Breast epithelium (tissue), 4 donors: ENCODE measurements at regions not wholly inside any gene's neighbourhood (a gene's known extent, or its start where the extent isn't known, plus 50 kb on each side); places are given as distances from the start of the nearest gene placed in this dataset.

Experiments used
- DNase-seq, 2 donors: peaks; one replicate each; pipeline ENCODE4 v3.0.0-alpha.2; 2019; ENCODE audit warnings: low spot score in 2 of 2
- H3K27ac ChIP-seq, 2 donors: fragments of 200-600 bp; sonication (generic) in 1 of 2; one replicate each; pipeline ENCODE4 v1.5.1; 2016 to 2019; ENCODE audit warnings: mild to moderate bottlenecking in 1 of 2
- H3K27me3 ChIP-seq, 2 donors: fragments of 200-600 bp; sonication (generic) in 1 of 2; one replicate each; pipeline versions ENCODE4 v1.5.1 to v1.6.0; 2017 to 2019; ENCODE audit warnings: control low read depth in 1 of 2, mild to moderate bottlenecking in 1 of 2
- H3K36me3 ChIP-seq: fragments of 200-600 bp; one replicate; pipeline ENCODE4 v1.5.1; 2019
- H3K4me1 ChIP-seq, 2 donors: fragments of 200-600 bp; sonication (generic); one replicate each; pipeline ENCODE4 v1.5.1; 2016 to 2019; ENCODE audit warnings: control low read depth in 1 of 2
- H3K4me3 ChIP-seq, 3 donors: fragments of 200-600 bp; sonication (generic); 1 replicate in 2 of 3; 2 replicates in 1 of 3; pipeline ENCODE4 v1.5.1; 2016 to 2019; ENCODE audit warnings: mild to moderate bottlenecking in 3 of 3, moderate library complexity in 2 of 3
- H3K9me3 ChIP-seq, 2 donors: fragments of 200-600 bp; sonication (generic) in 1 of 2; one replicate each; pipeline ENCODE4 v1.5.1; 2016 to 2019; ENCODE audit warnings: control low read depth in 1 of 2
- POLR2A ChIP-seq: fragments of 450-650 bp; IDR thresholded peaks from one replicate; pipeline ENCODE4 v1.6.1; 2016; ENCODE audit warnings: antibody characterized with exemption, mild to moderate bottlenecking, moderate library complexity
- POLR2AphosphoS5 ChIP-seq, 3 donors: sonication (generic); formaldehyde crosslinking; IDR thresholded peaks; one replicate each; pipeline ENCODE4 v1.6.1; 2017; ENCODE audit warnings: antibody characterized with exemption in 3 of 3
- intact Hi-C: fragments of 100-400 bp; cut with DNase I; formaldehyde crosslinking; loops from one replicate; pipeline ENCODE4 v1.15.1; 2023; ENCODE audit warnings: low total_unique reads
- TF ChIP-seq, protein P1 (sequence below), 3 donors: fragments of 450-650 bp; IDR thresholded peaks; one replicate each; pipeline ENCODE4 v1.5.1; 2016 to 2017; ENCODE audit warnings: antibody characterized with exemption in 3 of 3, mild to moderate bottlenecking in 3 of 3, moderate library complexity in 3 of 3

DNA sequence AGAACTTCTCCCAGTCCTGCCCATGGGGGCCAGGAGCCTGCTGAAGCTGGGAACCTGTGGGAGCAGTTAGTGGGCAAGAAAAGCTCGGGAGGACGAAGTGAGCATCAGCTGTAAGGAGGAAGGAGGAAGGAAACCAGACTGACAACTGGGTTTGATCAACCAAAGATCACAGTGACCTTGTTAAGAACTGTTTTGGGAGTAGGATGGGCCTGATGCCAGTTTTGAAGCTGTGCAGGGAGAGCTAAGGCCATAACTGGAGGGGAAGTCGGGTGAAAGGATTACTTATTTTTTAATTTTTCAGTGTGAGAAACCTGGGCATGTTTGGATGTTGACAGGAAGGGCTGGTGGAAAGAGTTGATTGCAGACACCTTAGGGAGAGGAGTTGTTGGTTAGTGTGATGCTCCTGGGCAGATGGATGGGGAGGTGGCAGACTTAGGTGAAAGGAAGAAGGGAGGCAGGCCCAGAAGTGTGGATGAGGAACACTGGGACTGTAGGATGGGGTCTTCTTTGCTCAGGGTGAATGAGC, 58.3 kb upstream of the KLF4 start:
- Histone ChIP-seq H3K27me3 (no peaks in the 10 kb centered on the region), H3K4me1 (no peaks in the 10 kb centered on the region), H3K27ac (peak overlapping the region in 1 of 2 donors; percentile 70), H3K9me3 (no peaks in the 10 kb centered on the region), H3K4me3 (peak overlapping the region in 1 of 3 donors; percentile 16), H3K36me3 (no peaks in the 10 kb centered on the region)
- DNase-seq, result no peak
- intact Hi-C loops, result no loop called here
- TF ChIP-seq POLR2A (no peak), POLR2AphosphoS5 (IDR thresholded peaks at IDR 0.05) (no peak)
- TF ChIP-seq, protein P1, sequence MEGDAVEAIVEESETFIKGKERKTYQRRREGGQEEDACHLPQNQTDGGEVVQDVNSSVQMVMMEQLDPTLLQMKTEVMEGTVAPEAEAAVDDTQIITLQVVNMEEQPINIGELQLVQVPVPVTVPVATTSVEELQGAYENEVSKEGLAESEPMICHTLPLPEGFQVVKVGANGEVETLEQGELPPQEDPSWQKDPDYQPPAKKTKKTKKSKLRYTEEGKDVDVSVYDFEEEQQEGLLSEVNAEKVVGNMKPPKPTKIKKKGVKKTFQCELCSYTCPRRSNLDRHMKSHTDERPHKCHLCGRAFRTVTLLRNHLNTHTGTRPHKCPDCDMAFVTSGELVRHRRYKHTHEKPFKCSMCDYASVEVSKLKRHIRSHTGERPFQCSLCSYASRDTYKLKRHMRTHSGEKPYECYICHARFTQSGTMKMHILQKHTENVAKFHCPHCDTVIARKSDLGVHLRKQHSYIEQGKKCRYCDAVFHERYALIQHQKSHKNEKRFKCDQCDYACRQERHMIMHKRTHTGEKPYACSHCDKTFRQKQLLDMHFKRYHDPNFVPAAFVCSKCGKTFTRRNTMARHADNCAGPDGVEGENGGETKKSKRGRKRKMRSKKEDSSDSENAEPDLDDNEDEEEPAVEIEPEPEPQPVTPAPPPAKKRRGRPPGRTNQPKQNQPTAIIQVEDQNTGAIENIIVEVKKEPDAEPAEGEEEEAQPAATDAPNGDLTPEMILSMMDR (IDR thresholded peaks at IDR 0.05), result no peak

DNA sequence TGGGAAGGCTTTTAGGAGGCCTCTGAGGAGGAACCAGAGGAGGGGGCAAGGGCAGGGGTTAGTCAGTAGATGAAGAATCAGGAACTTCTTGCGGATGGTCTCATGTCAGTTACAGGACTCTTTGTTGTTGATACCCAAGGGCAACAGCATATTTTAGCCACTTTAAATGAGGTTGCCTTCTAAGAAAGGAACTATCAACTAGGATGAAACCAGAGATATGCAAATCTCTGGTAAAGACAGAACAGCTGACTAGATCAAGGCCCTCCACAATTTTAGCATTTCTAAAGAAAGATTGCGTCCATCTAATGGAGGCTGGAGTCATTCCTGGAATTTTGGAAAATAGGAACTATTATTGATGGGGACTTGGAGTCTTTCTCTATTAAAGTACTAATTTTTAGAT, 57.7 kb upstream of the KLF4 start:
- H3K36me3 ChIP-seq, result no peaks in the 10 kb centered on the region
- no peaks in the 10 kb centered on the region for H3K4me1 ChIP-seq
- intact Hi-C loops, result no loop called here
- no peak overlapping the region for H3K4me3 ChIP-seq
- no peaks in the 10 kb centered on the region for H3K9me3 ChIP-seq
- TF ChIP-seq, protein P1 (IDR thresholded peaks at IDR 0.05), result no peak
- TF ChIP-seq POLR2AphosphoS5 (IDR thresholded peaks at IDR 0.05) (no peak), POLR2A (no peak)
- no peak overlapping the region for H3K27ac ChIP-seq
- no peak for DNase-seq
- H3K27me3 ChIP-seq, result no peaks in the 10 kb centered on the region

DNA sequence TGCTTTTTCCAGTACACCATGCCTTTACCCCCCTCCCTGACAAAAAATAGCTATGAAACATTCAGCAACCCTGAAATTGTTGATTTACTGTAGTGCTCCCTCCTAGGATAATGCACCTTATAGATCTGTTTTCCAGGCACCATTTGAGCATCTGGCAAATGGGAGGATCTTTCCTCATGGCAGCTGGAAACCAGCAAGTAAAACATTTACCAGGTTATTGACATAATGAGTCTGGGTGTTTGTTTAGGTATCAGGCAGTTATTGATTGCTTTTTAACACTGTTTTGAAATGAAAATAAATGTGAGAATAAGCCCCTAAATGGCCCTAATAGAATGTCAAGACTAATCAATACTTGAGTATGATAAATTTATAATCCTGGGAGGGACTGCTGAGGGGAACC, 57.3 kb upstream of the KLF4 start:
- no peaks in the 10 kb centered on the region for H3K4me1 ChIP-seq
- intact Hi-C loops, result no loop called here
- no peak overlapping the region for H3K4me3 ChIP-seq
- DNase-seq, result no peak
- H3K27ac ChIP-seq, result no peak overlapping the region
- no peak for TF ChIP-seq POLR2AphosphoS5 (IDR thresholded peaks at IDR 0.05)
- no peak for TF ChIP-seq POLR2A
- TF ChIP-seq, protein P1 (IDR thresholded peaks at IDR 0.05), result no peak
- no peaks in the 10 kb centered on the region for H3K9me3 ChIP-seq
- no peaks in the 10 kb centered on the region for H3K36me3 ChIP-seq
- H3K27me3 ChIP-seq, result no peaks in the 10 kb centered on the region

DNA sequence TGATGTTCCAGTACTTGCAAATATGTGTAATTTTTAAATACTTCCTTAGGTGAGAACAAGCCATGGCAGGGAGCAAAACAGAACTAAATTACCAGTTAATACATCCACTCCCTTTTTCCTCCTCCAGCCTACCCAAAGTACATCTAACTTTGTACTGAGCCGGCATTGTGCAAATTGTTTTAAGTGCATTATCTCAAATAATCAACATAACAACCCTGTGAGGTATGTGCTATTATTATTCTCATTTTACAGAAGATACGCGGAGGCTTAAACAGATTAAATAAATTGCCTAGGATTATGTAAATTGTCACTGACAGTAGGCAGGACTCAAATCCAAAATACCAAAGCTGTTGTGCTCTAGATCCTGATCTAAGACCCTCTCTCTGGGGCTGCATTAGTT, 55.5 kb upstream of the KLF4 start:
- no peak overlapping the region for H3K4me3 ChIP-seq
- intact Hi-C loops, result no loop called here

DNA sequence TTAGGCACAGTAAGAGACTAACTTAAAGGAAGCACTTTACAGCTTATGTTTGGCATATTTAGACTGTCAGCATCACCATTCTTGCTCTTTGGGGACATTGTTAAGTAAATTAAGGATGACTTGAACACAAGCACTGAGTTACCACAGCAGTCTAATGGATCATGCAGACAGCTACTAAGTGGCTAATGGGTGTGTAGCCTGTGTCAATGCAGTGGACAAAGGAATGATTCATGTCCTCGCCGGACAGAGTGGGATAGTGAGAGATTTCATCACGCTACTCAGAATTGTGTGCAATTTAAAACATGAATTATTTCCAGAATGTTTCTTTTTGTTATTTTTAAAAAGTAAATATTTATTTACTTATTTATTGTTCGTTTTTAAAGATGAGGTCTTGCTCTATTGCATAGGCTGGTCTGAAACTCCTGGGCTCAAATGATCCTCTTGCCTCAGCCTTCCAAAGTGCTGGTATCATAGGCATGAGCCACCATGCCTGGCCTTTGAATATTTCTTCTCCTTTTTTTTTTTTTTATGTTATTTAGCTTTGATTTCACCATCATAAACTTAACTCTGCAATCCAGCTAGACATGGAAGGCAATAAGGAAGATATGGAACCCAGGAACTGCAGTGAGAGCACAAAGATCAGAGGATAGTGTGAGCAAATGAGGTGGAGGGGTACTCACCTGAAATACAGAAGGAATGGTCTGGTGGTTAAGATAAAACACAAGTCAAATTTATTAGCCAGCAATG, 53.0 kb upstream of the KLF4 start:
- DNase-seq, result no peak
- Histone ChIP-seq H3K27me3 (no peaks in the 10 kb centered on the region), H3K4me1 (no peaks in the 10 kb centered on the region), H3K36me3 (no peaks in the 10 kb centered on the region), H3K9me3 (no peaks in the 10 kb centered on the region), H3K27ac (no peak overlapping the region), H3K4me3 (no peak overlapping the region)
- intact Hi-C loops, result no loop called here
- TF ChIP-seq, protein P1 (IDR thresholded peaks at IDR 0.05), result no peak
- TF ChIP-seq POLR2AphosphoS5 (IDR thresholded peaks at IDR 0.05), result no peak
- TF ChIP-seq POLR2A, result no peak

More for the DNA sequence above, 55.5 kb upstream of the KLF4 start:
- H3K9me3 ChIP-seq, result no peaks in the 10 kb centered on the region
- no peaks in the 10 kb centered on the region for H3K4me1 ChIP-seq
- no peak overlapping the region for H3K27ac ChIP-seq
- H3K36me3 ChIP-seq, result no peaks in the 10 kb centered on the region
- no peak for DNase-seq
- H3K27me3 ChIP-seq, result no peaks in the 10 kb centered on the region
- TF ChIP-seq POLR2A (no peak), POLR2AphosphoS5 (IDR thresholded peaks at IDR 0.05) (no peak)
- TF ChIP-seq, protein P1 (IDR thresholded peaks at IDR 0.05), result no peak
